ENCODE measurements at regions not wholly inside any gene's neighbourhood (a gene's known extent, or its start where the extent isn't known, plus 50 kb on each side); places are given as distances from the start of the nearest gene placed in this dataset.

DNA sequence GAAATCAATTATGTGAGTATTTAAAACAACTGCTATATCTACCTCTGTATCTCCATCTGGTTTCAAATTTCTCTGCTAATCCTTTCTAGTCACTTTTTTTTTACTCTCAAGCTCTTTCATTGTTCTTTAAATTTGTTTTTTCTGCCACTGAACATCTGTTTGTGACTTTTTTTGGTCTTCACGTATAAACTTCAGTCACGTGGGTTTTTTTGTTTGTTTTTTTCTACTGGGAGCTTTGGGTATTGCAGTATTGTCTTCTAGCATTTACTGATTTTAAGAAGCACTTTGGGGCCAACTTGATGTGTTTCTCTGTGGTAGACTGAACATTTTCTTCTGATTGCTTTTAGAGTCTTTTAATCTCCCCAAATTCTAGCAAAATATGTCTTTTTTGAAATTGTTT is 262.6 kb upstream of the RXFP2 start:
- no peak overlapping the region for H3K4me3 ChIP-seq (ENCODE audit: low read depth, low read length)
- no peak for DNase-seq (ENCODE audit: low read depth)
- TF ChIP-seq, protein P1, sequence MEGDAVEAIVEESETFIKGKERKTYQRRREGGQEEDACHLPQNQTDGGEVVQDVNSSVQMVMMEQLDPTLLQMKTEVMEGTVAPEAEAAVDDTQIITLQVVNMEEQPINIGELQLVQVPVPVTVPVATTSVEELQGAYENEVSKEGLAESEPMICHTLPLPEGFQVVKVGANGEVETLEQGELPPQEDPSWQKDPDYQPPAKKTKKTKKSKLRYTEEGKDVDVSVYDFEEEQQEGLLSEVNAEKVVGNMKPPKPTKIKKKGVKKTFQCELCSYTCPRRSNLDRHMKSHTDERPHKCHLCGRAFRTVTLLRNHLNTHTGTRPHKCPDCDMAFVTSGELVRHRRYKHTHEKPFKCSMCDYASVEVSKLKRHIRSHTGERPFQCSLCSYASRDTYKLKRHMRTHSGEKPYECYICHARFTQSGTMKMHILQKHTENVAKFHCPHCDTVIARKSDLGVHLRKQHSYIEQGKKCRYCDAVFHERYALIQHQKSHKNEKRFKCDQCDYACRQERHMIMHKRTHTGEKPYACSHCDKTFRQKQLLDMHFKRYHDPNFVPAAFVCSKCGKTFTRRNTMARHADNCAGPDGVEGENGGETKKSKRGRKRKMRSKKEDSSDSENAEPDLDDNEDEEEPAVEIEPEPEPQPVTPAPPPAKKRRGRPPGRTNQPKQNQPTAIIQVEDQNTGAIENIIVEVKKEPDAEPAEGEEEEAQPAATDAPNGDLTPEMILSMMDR (IDR thresholded peaks at IDR 0.05; ENCODE audit: low read depth, low read length, missing control alignments) = no peak

DNA sequence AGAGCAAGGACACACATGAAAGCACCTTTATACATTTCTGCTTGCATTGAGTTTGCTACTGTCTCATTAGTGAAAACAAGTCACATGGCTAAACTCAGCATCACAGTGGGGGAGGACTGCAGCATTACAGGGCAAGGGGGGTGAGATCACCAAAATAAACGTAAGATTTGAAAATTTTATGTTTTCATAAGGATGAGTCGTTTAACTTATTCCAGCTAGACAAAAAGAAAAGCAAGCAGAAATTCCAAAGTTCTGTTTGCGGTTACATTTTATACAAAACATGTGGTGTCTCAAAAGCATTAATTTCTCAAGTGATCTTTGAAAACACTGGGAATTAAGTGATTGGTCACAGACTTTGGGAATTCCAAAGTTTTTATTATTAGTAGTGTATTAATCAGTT is 261.4 kb upstream of the RXFP2 start:
- no peak overlapping the region for H3K4me3 ChIP-seq (ENCODE audit: low read depth, low read length)
- TF ChIP-seq, protein P1 (IDR thresholded peaks at IDR 0.05; ENCODE audit: low read depth, low read length, missing control alignments) = no peak
- no peak for DNase-seq (ENCODE audit: low read depth)

DNA sequence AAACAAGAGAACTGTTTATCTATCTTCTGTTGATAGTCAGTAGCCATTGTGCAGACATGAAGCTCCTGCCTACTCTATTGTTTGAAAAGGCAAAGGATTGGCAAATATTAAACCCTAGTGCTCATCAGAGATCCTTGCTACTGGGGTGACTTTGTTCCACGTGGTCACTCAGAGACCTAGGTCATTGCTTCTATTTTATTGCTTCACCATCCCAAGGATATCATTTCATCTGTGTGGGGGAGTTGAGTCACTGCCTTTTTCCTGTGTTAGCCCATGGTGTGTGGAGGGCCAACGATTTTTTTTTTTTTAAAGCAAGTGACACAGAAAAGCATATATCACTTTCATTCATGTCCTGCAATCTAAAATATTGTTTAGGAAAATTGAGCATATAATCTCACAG is 254.1 kb upstream of the RXFP2 start:
- no peak overlapping the region for H3K4me3 ChIP-seq (ENCODE audit: low read depth, low read length)
- TF ChIP-seq, protein P1 (IDR thresholded peaks at IDR 0.05; ENCODE audit: low read depth, low read length, missing control alignments) = no peak
- DNase-seq (ENCODE audit: low read depth) = no peak

DNA sequence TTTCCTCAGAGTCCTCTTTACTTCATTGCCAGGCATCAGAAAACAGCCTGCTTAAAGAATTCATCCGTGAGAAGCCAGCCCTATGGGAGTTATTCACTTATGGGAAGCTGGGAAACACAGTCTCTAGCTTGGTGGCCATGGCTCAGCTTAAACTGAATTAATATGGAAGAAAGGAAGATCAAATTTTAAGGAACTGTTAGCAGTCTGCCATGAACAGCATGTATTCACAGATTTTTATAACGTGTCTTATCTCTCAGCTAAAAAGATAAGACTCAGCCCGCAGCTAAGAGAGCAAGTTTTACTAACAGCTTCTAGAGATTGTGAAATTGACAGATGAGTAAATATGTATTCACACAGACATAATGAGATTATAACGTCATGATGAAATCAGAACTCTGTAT is 253.7 kb upstream of the RXFP2 start:
- TF ChIP-seq, protein P1 (IDR thresholded peaks at IDR 0.05; ENCODE audit: low read depth, low read length, missing control alignments) = no peak
- no peak overlapping the region for H3K4me3 ChIP-seq (ENCODE audit: low read depth, low read length)

DNA sequence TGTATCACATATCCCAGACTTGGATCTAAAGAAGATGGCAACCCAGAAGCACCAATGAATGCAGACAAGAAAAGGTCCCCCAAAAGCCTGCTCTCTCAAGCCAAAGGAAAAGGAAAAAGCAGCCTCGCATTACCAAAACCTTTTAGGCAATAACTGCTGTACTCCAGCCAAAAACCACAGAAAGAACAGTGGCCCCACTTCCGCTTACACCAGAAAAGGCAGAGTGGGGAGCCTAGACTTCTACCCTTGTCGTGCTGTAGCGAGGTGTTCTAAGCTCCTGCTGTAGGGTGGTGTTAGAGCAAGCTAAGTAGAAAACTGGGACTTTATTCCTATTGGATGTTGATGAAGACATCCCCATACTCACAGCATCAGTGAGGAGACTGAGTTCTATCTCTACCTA is 244.0 kb upstream of the RXFP2 start:
- no peak overlapping the region for H3K4me3 ChIP-seq (ENCODE audit: low read depth, low read length)
- TF ChIP-seq, protein P1 (IDR thresholded peaks at IDR 0.05; ENCODE audit: low read depth, low read length, missing control alignments) = no peak
- no peak for DNase-seq (ENCODE audit: low read depth)

More for the DNA sequence above, 253.7 kb upstream of the RXFP2 start:
- no peak for DNase-seq (ENCODE audit: low read depth)

DNA sequence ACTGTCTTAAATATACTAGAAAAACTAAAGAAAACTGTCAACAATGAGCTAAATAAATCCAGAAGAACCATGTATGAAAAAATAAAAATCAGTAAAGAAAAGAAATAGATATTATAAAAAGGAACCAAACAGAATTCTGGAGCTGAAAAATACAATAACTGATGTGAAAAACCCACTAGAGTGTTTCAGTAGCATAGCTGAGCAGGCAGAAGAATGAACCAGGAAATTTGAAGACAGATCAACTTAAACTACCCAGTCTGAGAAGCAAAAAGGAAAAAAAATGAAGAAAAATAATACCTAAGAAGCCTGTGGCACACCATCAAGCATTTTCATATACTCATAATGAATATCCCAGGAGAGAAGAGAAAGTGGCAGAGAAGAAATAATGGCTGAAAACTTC is 240.1 kb upstream of the RXFP2 start:
- no peak for DNase-seq (ENCODE audit: low read depth)
- no peak overlapping the region for H3K4me3 ChIP-seq (ENCODE audit: low read depth, low read length)
- TF ChIP-seq, protein P1 (IDR thresholded peaks at IDR 0.05; ENCODE audit: low read depth, low read length, missing control alignments) = no peak

DNA sequence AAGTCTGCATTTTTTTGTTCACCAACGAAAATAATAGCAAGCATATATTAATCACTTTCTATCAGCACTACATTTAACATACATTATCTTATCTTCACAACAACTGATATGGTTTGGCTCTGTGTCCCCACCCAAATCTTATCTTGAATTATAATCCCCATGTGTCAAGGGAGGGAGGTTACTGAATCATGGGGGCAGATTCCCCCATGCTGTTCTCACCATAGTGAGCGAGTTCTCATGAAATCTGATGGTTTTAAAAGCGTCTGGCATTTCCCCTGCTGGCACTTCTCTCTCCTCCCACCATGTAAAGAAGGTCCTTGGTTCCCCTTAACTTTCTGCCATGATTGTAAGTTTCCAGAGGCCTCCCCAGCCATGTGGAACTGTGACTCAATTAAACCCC is 235.7 kb upstream of the RXFP2 start:
- DNase-seq (ENCODE audit: low read depth) = no peak
- H3K4me3 ChIP-seq (ENCODE audit: low read depth, low read length) = no peak overlapping the region
- TF ChIP-seq, protein P1 (IDR thresholded peaks at IDR 0.05; ENCODE audit: low read depth, low read length, missing control alignments) = no peak
